Stimulated activated CD8-positive, alpha-beta memory T cell treated with anti-CD3 and anti-CD28 coated beads, Interleukin-7, amount 100 ng/mL, for 4 hours (primary cell): ENCODE measurements at regions not wholly inside any gene's neighbourhood (a gene's known extent, or its start where the extent isn't known, plus 50 kb on each side); places are given as distances from the start of the nearest gene placed in this dataset.

ENCODE experiments used
- DNase-seq, 2 donors: peaks; one replicate each; pipeline ENCODE4 v3.0.0-alpha.2; 2020; ENCODE audit warnings: low read depth in 2 of 2

GRCh38 chr9:134247918-134248631 lies 78.2 kb upstream of the RXRA start:
- DNase-seq, result no peak

- DNase-seq, result no peak
These were observed 74.8 kb upstream of the RXRA start for GRCh38 chr9:134251296-134252069.

GRCh38 chr9:134252084-134252830 lies 74.0 kb upstream of the RXRA start:
- DNase-seq, result no peak

GRCh38 chr9:134253606-134254205 lies 72.5 kb upstream of the RXRA start:
- DNase-seq, result no peak

- DNase-seq, result no peak
These were observed 67.9 kb upstream of the RXRA start for GRCh38 chr9:134258332-134258731.

GRCh38 chr9:134258828-134259546 lies 67.3 kb upstream of the RXRA start:
- no peak for DNase-seq

GRCh38 chr9:134259708-134260107 lies 66.5 kb upstream of the RXRA start:
- DNase-seq, result no peak

GRCh38 chr9:134260801-134261200 lies 65.5 kb upstream of the RXRA start:
- no peak for DNase-seq

- no peak for DNase-seq
These were observed 64.2 kb upstream of the RXRA start for GRCh38 chr9:134262035-134262434.

- no peak for DNase-seq
These were observed 62.7 kb upstream of the RXRA start for GRCh38 chr9:134263596-134263995.

- no peak for DNase-seq
These were observed 62.1 kb upstream of the RXRA start for GRCh38 chr9:134264169-134264568.

GRCh38 chr9:134265078-134265477 lies 61.2 kb upstream of the RXRA start:
- no peak for DNase-seq

- DNase-seq, result no peak
These were observed 59.8 kb upstream of the RXRA start for GRCh38 chr9:134266418-134266817.

- DNase-seq, result no peak
These were observed 58.9 kb upstream of the RXRA start for GRCh38 chr9:134267305-134267880.

- no peak for DNase-seq
These were observed 58.2 kb upstream of the RXRA start for GRCh38 chr9:134267881-134268724.

GRCh38 chr9:134268747-134269146 lies 57.5 kb upstream of the RXRA start:
- DNase-seq, result no peak

GRCh38 chr9:134271338-134272301 lies 54.6 kb upstream of the RXRA start:
- no peak for DNase-seq

GRCh38 chr9:134272302-134273023 lies 53.8 kb upstream of the RXRA start:
- DNase-seq, result no peak
